Prostate gland (tissue), 2 donors: ENCODE measurements at regions not wholly inside any gene's neighbourhood (a gene's known extent, or its start where the extent isn't known, plus 50 kb on each side); places are given as distances from the start of the nearest gene placed in this dataset.

ENCODE experiments used
- CTCF ChIP-seq, 4 experiments: fragments of 200-600 bp in 2 of 4; fragments of 450-650 bp in 2 of 4; sonication (generic) in 2 of 4; IDR thresholded peaks; 1 replicate in 3 of 4; 2 replicates in 1 of 4; pipeline ENCODE4 v1.5.1; 2016 to 2019; ENCODE audit warnings: antibody characterized with exemption in 4 of 4, mild to moderate bottlenecking in 2 of 4, moderate library complexity in 2 of 4
- POLR2A ChIP-seq: fragments of 450-650 bp; IDR thresholded peaks from one replicate; pipeline ENCODE4 v1.6.1; 2016; ENCODE audit warnings: antibody characterized with exemption, mild to moderate bottlenecking

- TF ChIP-seq POLR2A (no peak), CTCF (IDR thresholded peaks at IDR 0.05) (no peak)
These were observed 204.0 kb upstream of the FAT1 start for GRCh38 chr4:186927624-186928023.
